GM21723 (cell line): ENCODE measurements at regions not wholly inside any gene's neighbourhood (a gene's known extent, or its start where the extent isn't known, plus 50 kb on each side); places are given as distances from the start of the nearest gene placed in this dataset.

Experiments used
- ATAC-seq: cut with Tn5 transposase; IDR thresholded peaks from one replicate; pipeline ENCODE4 v1.9.1; 2021; ENCODE audit warnings: mild to moderate bottlenecking, moderate library complexity; ENCODE audit not compliant: unreplicated experiment

DNA sequence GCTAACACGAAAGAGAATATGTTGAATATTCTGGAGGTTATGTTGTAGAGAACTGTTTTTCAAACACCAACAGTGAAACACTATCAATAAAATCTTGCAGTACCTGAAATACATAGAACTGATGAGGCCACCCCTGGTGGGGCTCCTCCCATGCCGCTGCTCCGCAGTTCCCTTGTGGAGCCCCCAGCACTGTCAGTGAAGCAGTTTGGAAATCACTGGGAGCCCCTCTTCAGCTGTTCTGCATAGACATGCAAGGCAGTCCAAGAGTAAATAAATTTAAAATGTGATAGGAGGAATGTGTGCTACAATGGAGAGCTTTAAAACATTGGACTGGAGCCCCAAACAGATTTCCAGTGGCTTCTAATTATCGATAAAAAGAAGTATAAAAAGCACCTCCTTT, 189.4 kb downstream of the FNDC1 start:
- ATAC-seq, result no peak

DNA sequence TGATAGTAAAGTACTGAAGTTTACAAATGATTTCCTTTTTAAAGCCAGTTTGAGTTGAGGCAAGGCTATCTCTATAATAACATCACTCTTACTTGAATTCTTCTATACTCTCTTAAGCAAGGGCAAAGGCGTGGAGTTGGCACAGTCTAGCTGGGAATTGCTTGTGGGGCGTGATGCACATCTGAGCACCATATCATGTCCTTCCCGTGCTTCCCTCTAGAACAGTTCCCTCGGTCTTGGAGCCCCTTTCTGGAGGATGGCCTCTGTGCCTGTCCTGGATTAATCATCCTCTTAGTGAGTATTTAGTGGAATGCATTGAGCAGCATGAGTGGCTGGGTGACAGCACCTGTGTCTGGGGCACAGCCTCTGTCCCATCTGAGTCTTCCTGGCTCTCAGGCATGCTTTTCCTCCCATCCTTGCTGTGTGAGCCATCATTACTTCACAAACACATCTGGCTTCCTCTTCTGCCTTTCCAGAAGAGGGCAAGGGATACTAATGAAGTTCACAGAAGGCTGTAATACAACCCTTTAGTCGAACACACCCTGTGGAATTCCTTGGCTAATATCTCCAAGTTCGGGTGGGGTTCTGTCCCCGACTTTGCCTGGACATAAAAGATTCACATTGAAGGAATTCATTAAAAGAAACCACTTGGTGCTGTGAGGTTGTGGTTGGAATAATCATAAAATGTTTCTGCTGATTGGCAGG, 188.2 kb downstream of the FNDC1 start:
- ATAC-seq, result no peak

DNA sequence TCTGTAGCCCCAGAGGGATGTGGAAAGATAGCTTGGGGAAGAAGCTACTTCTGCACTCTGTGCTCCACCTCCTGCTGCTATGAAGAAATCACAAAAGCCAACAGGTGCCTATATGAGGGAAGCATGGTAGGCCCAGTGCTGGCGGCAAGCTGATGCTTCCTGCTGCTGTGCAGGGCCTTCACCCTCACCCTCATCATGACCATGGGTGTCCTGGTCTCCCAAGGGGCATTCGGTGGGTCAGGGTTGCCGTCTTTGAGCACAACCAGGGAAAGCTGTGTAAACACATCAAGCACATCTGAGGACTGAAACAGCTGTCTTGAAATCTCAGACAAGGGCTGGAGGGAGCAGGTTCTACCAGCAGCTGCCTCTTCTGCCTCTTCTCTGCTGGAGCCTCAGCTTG, 184.0 kb downstream of the FNDC1 start:
- ATAC-seq, result no peak

DNA sequence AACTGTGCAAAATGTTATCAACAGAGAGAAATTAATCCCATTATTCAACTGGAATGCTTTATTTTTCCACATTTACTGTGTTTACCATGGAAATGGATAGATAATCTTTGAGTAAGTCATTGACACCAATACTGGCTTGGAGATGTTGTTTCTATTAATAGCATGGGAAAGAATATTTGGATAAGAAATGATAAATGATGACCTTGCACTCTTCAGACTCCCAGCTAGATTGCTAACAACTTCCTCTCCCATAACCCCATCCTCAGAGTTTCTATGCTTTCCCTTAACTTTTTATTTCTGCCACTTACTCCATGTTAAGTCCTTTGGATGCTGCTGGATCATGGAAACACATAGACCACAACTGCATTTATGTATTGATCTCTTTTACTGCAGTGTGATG, 182.5 kb downstream of the FNDC1 start:
- no peak for ATAC-seq

DNA sequence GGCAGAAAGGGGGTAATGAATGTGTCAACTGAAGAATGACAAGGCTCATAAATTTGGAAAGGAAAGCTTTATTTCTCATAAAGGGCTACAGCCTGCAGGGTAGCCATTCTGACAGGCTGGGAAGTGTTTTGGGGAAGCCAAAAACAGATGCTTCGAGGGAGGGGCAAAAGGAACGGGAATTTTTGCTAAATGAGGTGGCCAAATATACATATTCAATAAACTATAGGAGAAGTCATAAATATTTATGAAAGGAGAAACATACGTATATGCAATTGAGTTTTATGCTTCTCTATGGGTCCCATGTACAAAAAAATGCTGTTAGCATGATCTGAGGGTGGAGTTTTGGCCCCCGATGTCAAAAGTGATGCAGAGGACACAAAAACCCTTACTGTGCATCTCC, 180.7 kb downstream of the FNDC1 start:
- ATAC-seq, result no peak

DNA sequence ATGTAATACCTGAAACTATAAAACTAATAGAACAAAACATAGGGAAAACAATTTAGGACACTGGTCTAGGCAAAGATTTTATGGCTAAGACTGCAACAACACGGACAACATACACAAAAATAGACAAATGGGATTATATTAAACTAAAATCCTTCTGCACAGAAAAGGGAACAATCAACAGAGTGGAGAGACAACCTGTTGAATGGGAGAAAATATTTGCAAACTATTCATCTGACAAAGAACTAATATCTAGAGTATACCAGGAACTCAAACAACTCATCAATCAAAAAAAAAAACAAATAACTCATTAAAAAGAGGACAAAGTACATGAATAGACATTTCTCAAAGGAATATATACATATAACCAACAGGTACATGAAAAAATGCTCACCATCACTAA, 174.5 kb downstream of the FNDC1 start:
- no peak for ATAC-seq

DNA sequence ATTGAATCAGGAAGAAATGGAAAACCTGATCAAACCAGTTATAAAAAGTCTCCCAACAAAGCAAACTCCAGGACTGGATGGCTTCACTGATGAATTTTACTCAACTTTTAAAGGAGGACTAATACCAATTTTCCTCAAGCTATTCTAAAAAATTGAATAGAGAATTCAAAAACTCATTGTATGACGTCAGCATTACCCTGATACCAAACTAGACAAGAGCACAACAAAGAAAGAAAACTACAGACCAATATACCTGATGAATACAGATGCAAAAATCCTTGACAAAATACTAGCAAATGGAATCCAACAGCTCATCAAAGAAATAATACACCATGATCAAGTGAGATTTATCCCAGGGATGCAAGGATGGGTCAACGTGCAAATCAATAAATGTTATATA, 172.9 kb downstream of the FNDC1 start:
- no peak for ATAC-seq

DNA sequence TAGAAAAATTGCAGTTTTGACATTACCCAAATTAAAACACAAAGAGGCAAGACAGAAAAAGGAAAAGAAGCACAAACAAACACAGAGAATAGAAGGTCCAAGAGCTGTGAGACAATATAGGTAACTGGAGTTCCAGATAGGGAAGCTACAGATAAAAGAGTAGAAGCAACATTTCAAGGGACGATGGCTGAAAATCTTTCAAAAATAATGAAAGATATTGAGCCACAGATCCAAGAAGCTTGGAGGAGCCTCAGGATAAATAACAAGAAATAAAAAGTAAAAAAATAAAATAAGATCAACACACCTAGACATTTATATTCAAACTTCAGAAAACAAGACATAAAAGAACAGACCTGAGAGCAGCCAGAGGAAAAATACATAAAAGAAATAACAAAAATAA, 164.9 kb downstream of the FNDC1 start:
- ATAC-seq, result no peak

DNA sequence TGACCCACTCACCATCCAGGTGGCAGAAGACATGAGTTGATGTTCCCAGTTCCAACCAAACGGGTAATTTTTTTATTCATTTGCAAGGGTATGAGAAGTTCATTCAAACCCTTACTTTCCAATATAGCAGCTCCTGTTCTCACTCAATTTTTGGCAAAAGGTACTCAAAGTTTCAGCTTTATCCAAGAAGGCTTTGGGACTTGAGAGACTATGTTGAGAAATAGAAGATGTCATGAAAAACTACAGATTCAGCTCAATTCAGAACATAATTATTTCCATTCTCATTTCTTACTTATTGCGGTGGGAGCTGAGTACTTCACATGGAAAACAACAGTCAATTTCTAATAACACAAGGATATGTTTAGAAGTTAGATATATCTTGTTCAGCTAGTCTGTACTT, 162.3 kb downstream of the FNDC1 start:
- no peak for ATAC-seq

DNA sequence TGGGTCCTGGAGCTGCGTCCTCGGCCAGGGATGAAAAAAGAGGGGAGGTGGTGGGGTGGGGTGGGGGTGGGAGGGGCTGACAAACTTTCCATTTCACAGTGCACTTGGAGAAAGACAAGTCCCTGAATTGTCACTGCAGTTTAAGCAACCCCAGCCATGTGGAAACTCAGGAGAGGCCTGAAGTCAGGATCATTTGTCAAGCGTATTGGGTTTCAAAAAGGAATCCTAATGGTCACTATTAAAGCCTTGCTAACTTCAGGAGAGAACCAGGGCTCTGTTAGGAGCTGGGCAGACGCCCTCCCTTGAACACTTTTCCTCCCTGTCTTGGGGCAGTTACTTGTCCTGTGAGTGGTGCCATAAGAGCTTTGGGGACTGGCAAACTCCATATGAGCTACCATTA, 159.9 kb downstream of the FNDC1 start:
- no peak for ATAC-seq

DNA sequence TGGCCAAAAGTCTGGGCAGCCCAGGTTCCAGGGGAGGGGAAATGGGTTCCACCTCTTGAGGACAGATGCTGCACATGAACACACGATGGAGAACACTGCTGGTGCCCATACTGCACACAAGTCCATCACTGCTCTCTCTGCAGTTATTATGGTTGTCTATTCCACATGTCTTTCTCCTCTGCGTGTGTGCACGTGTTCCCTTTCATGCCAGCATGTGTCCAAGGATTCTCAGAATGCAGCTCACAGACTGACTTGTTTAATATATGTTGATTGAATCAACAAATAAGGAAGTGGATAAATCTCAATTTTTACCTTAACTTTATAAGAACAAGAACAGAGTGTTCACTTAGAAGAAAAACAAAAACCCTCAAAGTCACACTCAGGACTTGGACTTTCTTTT, 158.9 kb downstream of the FNDC1 start:
- ATAC-seq, result no peak

DNA sequence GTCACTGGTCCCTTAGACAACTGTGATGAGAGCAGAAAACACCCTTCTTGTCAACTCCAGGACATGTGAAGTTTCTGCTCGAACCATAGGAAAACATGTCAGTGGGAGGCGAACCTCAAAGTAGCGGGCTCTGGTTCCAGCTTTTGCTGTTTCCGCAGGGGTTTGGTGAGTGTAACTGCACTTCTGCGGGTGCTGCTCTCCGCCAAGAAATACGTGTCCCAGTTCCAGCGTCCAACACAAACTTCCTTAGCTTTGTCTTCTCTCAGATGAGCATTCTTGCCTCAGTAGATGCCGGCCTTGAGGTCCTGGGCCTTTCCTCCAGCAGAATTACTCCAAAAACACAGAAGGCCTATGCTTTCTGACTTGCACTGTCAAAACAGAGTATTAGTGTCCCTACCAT, 156.3 kb downstream of the FNDC1 start:
- ATAC-seq, result no peak

DNA sequence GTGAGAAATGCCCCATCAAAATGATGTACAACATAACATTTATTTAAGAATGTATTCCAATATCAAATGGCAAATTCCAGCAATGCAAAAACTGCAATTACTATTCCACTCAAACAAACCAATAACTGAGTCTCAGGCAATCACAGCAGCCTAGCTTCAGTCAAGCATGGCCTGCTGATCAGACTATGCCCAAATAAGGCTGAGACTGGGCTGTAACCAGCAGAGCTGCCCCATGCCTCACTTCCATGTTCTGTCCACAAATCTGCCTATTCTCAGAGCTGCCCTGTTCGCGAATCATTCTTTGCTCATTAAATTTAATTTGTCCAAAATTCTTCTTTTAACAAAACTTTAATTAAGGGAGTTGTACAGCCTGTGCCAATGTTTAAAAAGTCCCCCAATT, 155.4 kb downstream of the FNDC1 start:
- ATAC-seq, result no peak
